ENCODE measurements at regions not wholly inside any gene's neighbourhood (a gene's known extent, or its start where the extent isn't known, plus 50 kb on each side); places are given as distances from the start of the nearest gene placed in this dataset.
"Not testable (repeated sequence)": the region's sequence is repeated elsewhere in the genome, so short reads cannot be mapped to it uniquely, and the experiment has no call there.

DNA sequence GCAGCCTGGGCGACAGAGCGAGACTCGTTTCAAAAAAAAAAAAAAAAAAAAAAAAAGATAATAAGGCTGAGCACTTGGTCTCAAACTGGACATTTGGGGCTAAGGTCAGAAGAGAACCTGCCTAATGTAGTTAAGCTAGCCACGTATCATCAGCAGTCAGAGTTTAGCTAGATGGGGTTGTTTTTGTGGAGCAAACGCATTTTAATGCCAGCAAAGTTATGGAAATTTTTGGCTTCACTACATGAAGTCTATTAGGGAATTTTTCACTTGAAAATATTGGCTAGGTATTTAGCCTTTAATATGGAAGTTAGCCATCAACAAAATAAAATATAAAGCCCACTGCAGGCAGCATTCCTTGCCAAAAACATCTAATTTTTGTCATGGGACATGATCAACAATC, 902.9 kb upstream of the CDH18 start:
- TF ChIP-seq CTCF (IDR thresholded peaks at IDR 0.05); ZFX (IDR thresholded peaks at IDR 0.05; ENCODE audit: borderline replicate concordance): not testable (repeated sequence)
